OCI-LY1 (cell line): ENCODE measurements at regions not wholly inside any gene's neighbourhood (a gene's known extent, or its start where the extent isn't known, plus 50 kb on each side); places are given as distances from the start of the nearest gene placed in this dataset.

ENCODE experiments used
- H2AFZ ChIP-seq: fragments of 200-600 bp; sonication (generic), shearing (Covaris generic); 2 replicates; pipeline ENCODE4 v1.6.0; 2014; ENCODE audit warnings: antibody characterized with exemption, mild to moderate bottlenecking, low read length
- H3F3A ChIP-seq: fragments of 200-600 bp; sonication (generic), shearing (Covaris generic); 2 replicates; pipeline ENCODE4 v1.6.0; 2014; ENCODE audit warnings: mild to moderate bottlenecking, antibody characterized with exemption, low read length, moderate library complexity; ENCODE audit not compliant: insufficient read depth
- H3K27ac ChIP-seq: fragments of 200-600 bp; sonication (generic); 2 replicates; pipeline ENCODE4 v1.5.1; 2014; ENCODE audit warnings: low read length, mixed run types, mild to moderate bottlenecking, low read depth; ENCODE audit not compliant: poor library complexity, severe bottlenecking
- H3K27me3 ChIP-seq: fragments of 200-600 bp; sonication (generic); 2 replicates; pipeline ENCODE4 v1.6.0; 2014; ENCODE audit warnings: antibody characterized with exemption, mild to moderate bottlenecking, low read length, moderate library complexity; ENCODE audit not compliant: insufficient read depth
- H3K36me3 ChIP-seq: fragments of 200-600 bp; sonication (generic); 2 replicates; pipeline ENCODE4 v1.6.1; 2014; ENCODE audit warnings: mild to moderate bottlenecking, antibody characterized with exemption, low read length, moderate library complexity, mixed read lengths; ENCODE audit not compliant: insufficient read depth
- H3K4me1 ChIP-seq: fragments of 200-600 bp; sonication (generic); 2 replicates; pipeline ENCODE4 v1.5.1; 2014; ENCODE audit warnings: mild to moderate bottlenecking, low read length, moderate library complexity; ENCODE audit not compliant: insufficient read depth, severe bottlenecking
- H3K4me2 ChIP-seq: fragments of 200-600 bp; sonication (generic), shearing (Covaris generic); 2 replicates; pipeline ENCODE4 v1.6.1; 2014; ENCODE audit warnings: low read length
- H3K4me3 ChIP-seq: fragments of 200-600 bp; sonication (generic); 2 replicates; pipeline ENCODE4 v1.5.1; 2014; ENCODE audit warnings: low read length, low read depth, mild to moderate bottlenecking, mixed read lengths; ENCODE audit not compliant: poor library complexity, severe bottlenecking
- H3K79me2 ChIP-seq: fragments of 200-600 bp; shearing (Covaris generic); 2 replicates; pipeline ENCODE4 v1.6.1; 2016; ENCODE audit warnings: mixed run types, low read length, mixed read lengths; ENCODE audit not compliant: insufficient read depth
- H3K9ac ChIP-seq: fragments of 200-600 bp; sonication (generic), shearing (Covaris generic); 2 replicates; pipeline ENCODE4 v1.6.1; 2014; ENCODE audit warnings: mild to moderate bottlenecking, low read length, mixed read lengths
- H3K9me2 ChIP-seq: fragments of 200-600 bp; sonication (generic), shearing (Covaris generic); 2 replicates; pipeline ENCODE4 v1.6.1; 2014; ENCODE audit warnings: low read depth, mild to moderate bottlenecking, low read length, mixed read lengths
- H3K9me3 ChIP-seq: fragments of 200-600 bp; shearing (Covaris generic); 2 replicates; pipeline ENCODE4 v1.6.1; 2014; ENCODE audit warnings: low read length, mixed read lengths
- H4K20me1 ChIP-seq: fragments of 200-600 bp; sonication (generic), shearing (Covaris generic); 2 replicates; pipeline ENCODE4 v1.6.0; 2016; ENCODE audit warnings: mild to moderate bottlenecking, low read length; ENCODE audit not compliant: insufficient read depth
- EZH2 ChIP-seq: fragments of 200-600 bp; sonication (generic), shearing (Covaris generic); IDR thresholded peaks from 2 replicates; pipeline ENCODE4 v1.8.0; 2017; ENCODE audit warnings: borderline replicate concordance, mixed run types, mild to moderate bottlenecking, antibody characterized with exemption, low read length, moderate library complexity, mixed read lengths
- TF ChIP-seq, protein P1 (sequence below): fragments of 200-600 bp; sonication (generic), shearing (Covaris generic); IDR thresholded peaks from 2 replicates; pipeline ENCODE4 v1.5.1; 2017; ENCODE audit warnings: mild to moderate bottlenecking, antibody characterized with exemption, low read length, moderate library complexity, mixed read lengths

DNA sequence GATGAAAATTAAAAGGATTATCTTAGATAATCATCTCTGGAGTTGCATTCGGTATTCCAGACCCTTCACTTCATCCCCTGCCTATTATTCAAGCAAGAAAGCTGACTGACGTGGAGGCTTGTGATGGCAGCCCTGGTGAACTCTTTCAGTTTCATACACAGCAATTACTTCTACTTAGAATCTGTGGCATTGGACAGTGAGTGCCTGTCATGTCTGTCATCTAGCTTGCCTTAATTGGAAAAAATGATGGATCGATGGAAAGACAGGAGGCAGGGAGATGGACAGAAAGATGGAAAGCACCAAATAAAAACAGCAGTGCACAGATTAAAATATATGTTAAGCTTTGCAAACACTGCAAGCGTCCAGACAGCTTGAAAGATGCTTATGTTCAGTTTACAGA lies 1371.0 kb upstream of the CDH6 start:
- Histone ChIP-seq H3K4me3 (no peak overlapping the region), H3K9me3 (no peaks in the 10 kb centered on the region), H3K79me2 (no peaks in the 10 kb centered on the region), H4K20me1 (no peaks in the 10 kb centered on the region), H3K9ac (no peak overlapping the region), H2AFZ (no peak overlapping the region), H3K36me3 (no peaks in the 10 kb centered on the region), H3F3A (no peaks in the 10 kb centered on the region), H3K27ac (no peak overlapping the region), H3K9me2 (no peaks in the 10 kb centered on the region), H3K4me2 (no peak overlapping the region), H3K4me1 (no peaks in the 10 kb centered on the region), H3K27me3 (no peaks in the 10 kb centered on the region)
- no peak for TF ChIP-seq EZH2
- TF ChIP-seq, protein P1, sequence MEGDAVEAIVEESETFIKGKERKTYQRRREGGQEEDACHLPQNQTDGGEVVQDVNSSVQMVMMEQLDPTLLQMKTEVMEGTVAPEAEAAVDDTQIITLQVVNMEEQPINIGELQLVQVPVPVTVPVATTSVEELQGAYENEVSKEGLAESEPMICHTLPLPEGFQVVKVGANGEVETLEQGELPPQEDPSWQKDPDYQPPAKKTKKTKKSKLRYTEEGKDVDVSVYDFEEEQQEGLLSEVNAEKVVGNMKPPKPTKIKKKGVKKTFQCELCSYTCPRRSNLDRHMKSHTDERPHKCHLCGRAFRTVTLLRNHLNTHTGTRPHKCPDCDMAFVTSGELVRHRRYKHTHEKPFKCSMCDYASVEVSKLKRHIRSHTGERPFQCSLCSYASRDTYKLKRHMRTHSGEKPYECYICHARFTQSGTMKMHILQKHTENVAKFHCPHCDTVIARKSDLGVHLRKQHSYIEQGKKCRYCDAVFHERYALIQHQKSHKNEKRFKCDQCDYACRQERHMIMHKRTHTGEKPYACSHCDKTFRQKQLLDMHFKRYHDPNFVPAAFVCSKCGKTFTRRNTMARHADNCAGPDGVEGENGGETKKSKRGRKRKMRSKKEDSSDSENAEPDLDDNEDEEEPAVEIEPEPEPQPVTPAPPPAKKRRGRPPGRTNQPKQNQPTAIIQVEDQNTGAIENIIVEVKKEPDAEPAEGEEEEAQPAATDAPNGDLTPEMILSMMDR: no peak

DNA sequence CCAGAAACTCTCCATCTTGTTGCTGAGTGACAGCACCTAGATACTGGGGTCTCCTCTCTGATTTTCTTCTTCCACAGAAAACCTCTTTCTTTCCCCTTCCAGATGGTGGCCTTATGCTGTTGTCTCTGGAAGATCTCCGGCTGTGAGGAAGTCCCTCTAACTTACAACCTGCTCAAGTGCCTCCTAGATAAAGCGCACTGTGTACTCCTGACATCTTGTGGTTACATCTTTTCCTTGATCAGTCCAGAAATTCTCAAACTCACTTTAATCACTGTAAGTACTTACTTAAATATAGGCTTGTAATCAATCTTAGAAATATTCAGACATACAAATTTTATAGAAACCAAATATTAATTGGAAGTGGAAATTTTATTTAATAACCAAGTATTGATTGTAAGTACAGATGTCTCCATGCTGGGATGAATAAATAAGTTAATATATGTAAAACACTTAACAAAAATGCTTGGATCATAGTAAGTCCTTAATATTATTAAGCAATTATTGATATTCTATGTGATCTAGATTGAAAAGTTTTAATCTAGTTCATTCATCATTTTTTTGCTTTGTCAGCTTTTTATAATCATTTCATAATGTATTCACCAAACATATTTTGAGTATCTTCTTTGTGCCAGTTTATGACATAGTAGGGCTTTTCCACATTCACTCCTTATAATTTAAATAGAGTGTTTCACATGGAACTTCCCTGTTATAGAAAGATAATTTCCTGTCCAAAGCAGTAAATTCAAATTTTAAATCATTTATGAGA lies 1381.4 kb upstream of the CDH6 start:
- Histone ChIP-seq H4K20me1 (no peaks in the 10 kb centered on the region), H3K4me2 (no peak overlapping the region), H2AFZ (no peak overlapping the region), H3K4me1 (no peaks in the 10 kb centered on the region), H3K9me3 (no peaks in the 10 kb centered on the region), H3K9ac (no peak overlapping the region), H3K36me3 (no peaks in the 10 kb centered on the region), H3K27me3 (no peaks in the 10 kb centered on the region), H3K9me2 (no peaks in the 10 kb centered on the region), H3K27ac (no peak overlapping the region), H3K79me2 (no peaks in the 10 kb centered on the region), H3F3A (no peaks in the 10 kb centered on the region), H3K4me3 (no peak overlapping the region)
- TF ChIP-seq EZH2: no peak
- TF ChIP-seq, protein P1: no peak

DNA sequence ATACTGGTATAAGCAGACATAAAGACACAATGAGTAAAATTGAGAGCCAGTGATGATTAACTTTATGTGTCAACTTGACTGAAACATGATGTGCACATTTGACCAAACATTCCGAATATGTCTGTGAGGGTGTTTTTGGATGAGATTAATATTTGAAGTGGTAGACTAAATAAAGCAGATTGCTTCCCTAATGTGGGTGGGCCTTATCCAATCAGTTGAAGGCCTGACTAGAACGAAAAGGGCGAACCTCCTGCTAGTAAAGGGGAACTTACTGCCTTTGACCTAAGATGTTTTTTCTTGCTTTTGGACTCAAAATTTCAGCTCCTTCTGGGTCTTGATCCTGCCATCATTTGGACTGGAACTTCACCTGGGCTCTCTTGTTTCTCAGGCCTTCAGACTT lies 1387.7 kb upstream of the CDH6 start:
- H3K36me3 ChIP-seq: no peaks in the 10 kb centered on the region
- no peaks in the 10 kb centered on the region for H3K27me3 ChIP-seq

More for the DNA sequence above, 1387.7 kb upstream of the CDH6 start:
- no peaks in the 10 kb centered on the region for H3K79me2 ChIP-seq
- no peaks in the 10 kb centered on the region for H4K20me1 ChIP-seq
- no peak overlapping the region for H3K9ac ChIP-seq
- no peaks in the 10 kb centered on the region for H3K4me1 ChIP-seq
- H3K9me2 ChIP-seq: no peaks in the 10 kb centered on the region
- no peak overlapping the region for H2AFZ ChIP-seq
- no peak overlapping the region for H3K4me2 ChIP-seq
- no peak overlapping the region for H3K4me3 ChIP-seq
- TF ChIP-seq EZH2: no peak
- TF ChIP-seq, protein P1: no peak
- no peaks in the 10 kb centered on the region for H3F3A ChIP-seq
- no peak overlapping the region for H3K27ac ChIP-seq
- H3K9me3 ChIP-seq: no peaks in the 10 kb centered on the region
